Esophagus muscularis mucosa (tissue), 4 donors: ENCODE measurements at regions not wholly inside any gene's neighbourhood (a gene's known extent, or its start where the extent isn't known, plus 50 kb on each side); places are given as distances from the start of the nearest gene placed in this dataset.

Experiments used
- DNase-seq: peaks from one replicate; pipeline ENCODE4 v3.0.0-alpha.2; 2017; ENCODE audit errors: extremely low spot score
- H3K27ac ChIP-seq, 4 donors: fragments of 200-600 bp; sonication (generic); replicated peaks in 1 of 4; 1 replicate in 3 of 4; 2 replicates in 1 of 4; pipeline ENCODE4 v1.5.1; 2016 to 2019; ENCODE audit warnings: mild to moderate bottlenecking in 1 of 4
- H3K27me3 ChIP-seq, 4 donors: fragments of 200-600 bp; sonication (generic); one replicate each; pipeline versions ENCODE4 v1.5.1 to v1.6.0; 2016 to 2019
- H3K36me3 ChIP-seq, 4 donors: fragments of 200-600 bp; sonication (generic); one replicate each; pipeline ENCODE4 v1.5.1; 2016 to 2019
- H3K4me1 ChIP-seq, 4 donors: fragments of 200-600 bp; sonication (generic); one replicate each; pipeline ENCODE4 v1.5.1; 2016 to 2019
- H3K4me3 ChIP-seq, 4 donors: fragments of 200-600 bp; sonication (generic); 1 replicate in 2 of 4; 2 replicates in 2 of 4; pipeline ENCODE4 v1.5.1; 2016 to 2019; ENCODE audit warnings: mild to moderate bottlenecking in 4 of 4, moderate library complexity in 1 of 4
- H3K9me3 ChIP-seq, 4 donors: fragments of 200-600 bp; sonication (generic); 1 replicate in 3 of 4; 2 replicates in 1 of 4; pipeline ENCODE4 v1.5.1; 2016 to 2019
- CTCF ChIP-seq, 3 experiments: fragments of 200-600 bp in 2 of 3; fragments of 450-650 bp in 1 of 3; sonication (generic) in 2 of 3; IDR thresholded peaks; one replicate each; pipeline ENCODE4 v1.5.1; 2017 to 2019; ENCODE audit warnings: antibody characterized with exemption in 3 of 3, mild to moderate bottlenecking in 2 of 3, moderate library complexity in 1 of 3
- EP300 ChIP-seq: sonication (generic); formaldehyde crosslinking; IDR thresholded peaks from one replicate; pipeline ENCODE4 v1.6.1; 2017; ENCODE audit warnings: antibody characterized with exemption
- POLR2A ChIP-seq: fragments of 450-650 bp; IDR thresholded peaks from one replicate; pipeline ENCODE4 v1.6.1; 2017; ENCODE audit warnings: antibody characterized with exemption, moderate library complexity, mild to moderate bottlenecking, low read depth
- POLR2AphosphoS5 ChIP-seq, 2 donors: sonication (generic); formaldehyde crosslinking; IDR thresholded peaks; one replicate each; pipeline ENCODE4 v1.6.1; 2017; ENCODE audit warnings: antibody characterized with exemption in 2 of 2
- WGBS: methylation state at CpG from one replicate; pipeline ENCODE4 v1.1.5; 2018; 5-methylcytosine and 5-hydroxymethylcytosine counted together
- intact Hi-C: fragments of 100-400 bp; cut with DNase I; formaldehyde crosslinking; loops from one replicate; pipeline ENCODE4 v1.15.1; 2023

DNA sequence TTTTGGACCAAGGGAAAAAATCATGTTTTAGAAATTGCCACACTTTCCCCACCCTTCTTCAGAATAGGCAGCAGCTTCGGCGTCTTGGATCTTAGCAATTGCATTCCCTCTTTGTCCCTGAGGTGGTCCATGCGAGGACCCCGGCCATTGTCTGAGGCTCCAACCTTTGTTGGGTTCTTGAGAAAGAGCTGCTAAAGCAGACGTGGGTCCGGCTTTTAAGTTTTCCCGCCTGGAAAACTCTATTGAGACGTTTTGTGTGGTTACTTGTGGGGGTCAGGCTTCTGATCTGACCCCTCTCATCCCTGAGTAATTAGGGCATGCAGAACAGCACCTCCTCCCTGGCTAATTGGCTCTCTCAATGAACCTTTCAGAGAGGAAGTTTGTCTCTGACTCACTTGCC, 509.6 kb upstream of the TNC start:
- H3K4me1 ChIP-seq, result no peaks in the 10 kb centered on the region
- peaks cover 0 to 4% (median 0%) of the 10 kb centered on the region in 4 donors for H3K9me3 ChIP-seq
- H3K4me3 ChIP-seq, result no peak overlapping the region
- WGBS, result 89% methylated on average over 8 of the region's 8 CpGs
- no peak overlapping the region for H3K27ac ChIP-seq
- DNase-seq, result peak; percentile 77
- H3K36me3 ChIP-seq, result no peaks in the 10 kb centered on the region
- intact Hi-C loops, result no loop called here
- H3K27me3 ChIP-seq, result no peaks in the 10 kb centered on the region
- TF ChIP-seq CTCF (IDR thresholded peaks at IDR 0.05) (no peak), POLR2AphosphoS5 (IDR thresholded peaks at IDR 0.05) (no peak), EP300 (no peak), POLR2A (no peak)

DNA sequence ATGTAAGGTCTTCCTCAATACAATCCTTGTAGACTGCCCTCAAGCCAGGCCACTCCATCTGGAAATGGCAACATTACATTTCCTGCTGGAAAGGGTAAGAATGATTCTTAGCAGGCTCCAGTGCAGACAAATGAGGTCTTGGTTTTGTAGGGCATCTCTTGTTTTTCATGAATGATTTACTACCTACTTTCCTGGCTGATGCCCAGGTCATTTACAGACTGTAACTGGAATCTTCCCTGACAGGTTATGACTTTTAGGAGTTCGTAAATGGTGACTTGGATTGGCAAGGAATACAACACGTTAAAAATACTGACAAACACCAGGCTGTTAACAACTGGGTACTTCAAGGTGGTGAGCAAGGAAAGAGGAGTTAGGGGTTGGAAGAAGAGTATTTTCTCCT, 510.5 kb upstream of the TNC start:
- peak; percentile 47 for DNase-seq
- H3K4me3 ChIP-seq, result no peak overlapping the region
- H3K4me1 ChIP-seq, result no peaks in the 10 kb centered on the region
- no peaks in the 10 kb centered on the region for H3K9me3 ChIP-seq
- TF ChIP-seq CTCF (IDR thresholded peaks at IDR 0.05) (no peak), POLR2AphosphoS5 (IDR thresholded peaks at IDR 0.05) (no peak), POLR2A (no peak), EP300 (no peak)
- intact Hi-C loops, result no loop called here
- 68% methylated on average over 2 of the region's 2 CpGs for WGBS
- H3K36me3 ChIP-seq, result no peaks in the 10 kb centered on the region
- H3K27ac ChIP-seq, result no peak overlapping the region
- no peaks in the 10 kb centered on the region for H3K27me3 ChIP-seq

DNA sequence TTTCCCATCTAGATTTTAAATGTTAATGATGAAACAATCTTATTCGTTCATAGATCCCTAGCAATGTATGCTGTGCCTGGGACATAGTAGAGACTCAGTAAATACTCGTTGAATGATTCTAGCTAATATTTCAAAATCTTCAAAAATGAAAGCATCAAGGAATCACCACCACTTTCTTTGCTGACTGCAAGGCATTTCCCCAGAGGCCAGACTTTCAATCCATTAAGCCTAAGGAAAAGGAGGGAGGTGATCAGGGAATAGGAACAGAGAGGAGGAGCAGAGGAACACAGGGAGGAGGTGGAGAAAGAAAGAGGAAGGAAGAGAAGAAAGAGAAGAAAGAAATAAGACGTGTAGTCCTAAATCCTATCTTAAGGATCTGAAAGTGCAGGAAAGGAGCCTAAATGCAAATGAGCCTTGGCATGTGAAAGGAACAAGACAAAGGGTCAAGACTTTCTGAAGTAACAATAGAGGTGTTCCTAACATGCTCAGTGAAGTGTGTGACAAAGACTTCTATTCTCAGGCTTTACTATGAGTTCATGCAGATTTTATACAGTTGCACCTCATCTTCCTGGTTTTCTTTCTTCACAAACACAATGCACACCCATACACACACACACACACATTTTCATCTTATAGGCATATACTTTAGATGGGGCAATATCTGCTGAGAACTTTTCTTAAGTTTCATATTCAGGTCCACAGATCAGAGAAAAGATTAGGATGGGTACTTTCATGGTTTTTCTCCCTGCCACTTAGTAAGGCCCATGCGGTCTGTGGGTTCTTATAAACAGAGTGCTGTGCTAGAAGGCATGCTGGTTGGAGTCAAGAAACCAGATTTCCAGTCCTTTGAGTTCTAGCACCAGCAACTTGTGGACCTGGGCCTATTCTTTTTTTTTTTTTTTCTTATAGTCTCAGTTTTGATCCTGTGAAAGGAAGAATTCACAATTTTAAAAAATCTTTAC, 512.2 kb upstream of the TNC start:
- Histone ChIP-seq H3K27me3 (no peaks in the 10 kb centered on the region), H3K27ac (no peak overlapping the region), H3K36me3 (no peaks in the 10 kb centered on the region), H3K9me3 (no peaks in the 10 kb centered on the region), H3K4me1 (no peaks in the 10 kb centered on the region), H3K4me3 (no peak overlapping the region)
- DNase-seq, result peak; percentile 26
- intact Hi-C loops, result no loop called here
- TF ChIP-seq EP300, result no peak
- TF ChIP-seq POLR2AphosphoS5 (IDR thresholded peaks at IDR 0.05), result no peak
- TF ChIP-seq POLR2A, result no peak
- TF ChIP-seq CTCF (IDR thresholded peaks at IDR 0.05), result no peak
- WGBS, result 77% methylated on average over 4 of the region's 4 CpGs

GRCh38 chr9:115632391-115632790, 514.4 kb upstream of the TNC start:
- 94% methylated on average over 7 of the region's 7 CpGs for WGBS
- Histone ChIP-seq H3K27ac (no peak overlapping the region), H3K4me1 (no peaks in the 10 kb centered on the region), H3K9me3 (no peaks in the 10 kb centered on the region), H3K36me3 (no peaks in the 10 kb centered on the region), H3K4me3 (no peak overlapping the region), H3K27me3 (no peaks in the 10 kb centered on the region)
- intact Hi-C loops, result no loop called here
- TF ChIP-seq CTCF (IDR thresholded peaks at IDR 0.05) (no peak), POLR2A (no peak), POLR2AphosphoS5 (IDR thresholded peaks at IDR 0.05) (no peak), EP300 (no peak)
- DNase-seq, result no peak
